ENCODE measurements at regions not wholly inside any gene's neighbourhood (a gene's known extent, or its start where the extent isn't known, plus 50 kb on each side); places are given as distances from the start of the nearest gene placed in this dataset.
"Not testable (repeated sequence)": the region's sequence is repeated elsewhere in the genome, so short reads cannot be mapped to it uniquely, and the experiment has no call there.

- H3K9me3 Mint-ChIP-seq = peaks cover 12 to 55% (median 37%) of the 10 kb centered on the region in 7 donors
- peak overlapping the region in 4 of 8 donors; percentile 21 to 77 (median 47) for H3K4me3 Mint-ChIP-seq
- peak overlapping the region in 4 of 6 donors; percentile 44 to 84 (median 57) for H3K27ac Mint-ChIP-seq
- peaks cover 54 to 76% (median 66%) of the 10 kb centered on the region in 3 donors for H3K4me1 Mint-ChIP-seq
- no peaks in the 10 kb centered on the region for H3K27me3 Mint-ChIP-seq
- H3K36me3 Mint-ChIP-seq = peaks cover 23 to 41% of the 10 kb centered on the region in 2 donors
- ATAC-seq (ENCODE audit: low read depth in 2 of 2) (no peak), DNase-seq (no peak)
Measured at GRCh38 chr1:2951856-2952255, 69.4 kb upstream of the ACTRT2 start.

- DNase-seq (no peak), ATAC-seq (ENCODE audit: low read depth in 2 of 2) (no peak)
- Mint-ChIP-seq H3K4me1 (peaks cover 51 to 72% (median 61%) of the 10 kb centered on the region in 3 donors), H3K36me3 (peaks cover 23 to 42% of the 10 kb centered on the region in 2 donors), H3K27me3 (no peaks in the 10 kb centered on the region), H3K9me3 (peaks cover 12 to 59% (median 41%) of the 10 kb centered on the region in 7 donors), H3K27ac (peak overlapping the region in 3 of 6 donors; percentile 42 to 84 (median 76)), H3K4me3 (peak overlapping the region in 5 of 8 donors; percentile 40 to 77 (median 56))
Measured at GRCh38 chr1:2952371-2952770, 68.9 kb upstream of the ACTRT2 start.

- peak overlapping the region in 5 of 6 donors; percentile 78 to 95 (median 83) for H3K27ac Mint-ChIP-seq
- H3K9me3 Mint-ChIP-seq = peaks cover 12 to 64% (median 47%) of the 10 kb centered on the region in 7 donors
- H3K27me3 Mint-ChIP-seq = no peaks in the 10 kb centered on the region
- H3K4me1 Mint-ChIP-seq = peaks cover 50 to 70% (median 60%) of the 10 kb centered on the region in 3 donors
- H3K4me3 Mint-ChIP-seq = peak overlapping the region in 7 of 8 donors; percentile 3 to 77 (median 62)
- peaks cover 23 to 42% of the 10 kb centered on the region in 2 donors for H3K36me3 Mint-ChIP-seq
- ATAC-seq (ENCODE audit: low read depth in 2 of 2) (no peak), DNase-seq (no peak)
Measured at GRCh38 chr1:2952992-2953391, 68.3 kb upstream of the ACTRT2 start.

- peak overlapping the region; percentile 74 to 91 (median 79) for H3K27ac Mint-ChIP-seq
- peaks cover 12 to 68% (median 55%) of the 10 kb centered on the region in 7 donors for H3K9me3 Mint-ChIP-seq
- DNase-seq (peak; percentile 62), ATAC-seq (ENCODE audit: low read depth in 2 of 2) (peak; percentile 83 to 88)
- no peaks in the 10 kb centered on the region for H3K27me3 Mint-ChIP-seq
- H3K4me1 Mint-ChIP-seq = peaks cover 50 to 70% (median 60%) of the 10 kb centered on the region in 3 donors
- peak overlapping the region; percentile 13 to 77 (median 66) for H3K4me3 Mint-ChIP-seq
- H3K36me3 Mint-ChIP-seq = peaks cover 23 to 42% of the 10 kb centered on the region in 2 donors
Measured at GRCh38 chr1:2953688-2954285, 67.5 kb upstream of the ACTRT2 start.

- ATAC-seq (ENCODE audit: low read depth in 2 of 2) (no peak), DNase-seq (no peak)
- Mint-ChIP-seq H3K36me3 (peaks cover 23 to 42% of the 10 kb centered on the region in 2 donors), H3K4me3 (peak overlapping the region in 7 of 8 donors; percentile 6 to 77 (median 51)), H3K27me3 (no peaks in the 10 kb centered on the region), H3K4me1 (peaks cover 43 to 64% (median 53%) of the 10 kb centered on the region in 3 donors), H3K27ac (peak overlapping the region in 2 of 6 donors; percentile 82 to 90), H3K9me3 (peaks cover 12 to 67% (median 56%) of the 10 kb centered on the region in 7 donors)
Measured at GRCh38 chr1:2955652-2956051, 65.6 kb upstream of the ACTRT2 start.

GRCh38 chr1:2956576-2956975 lies 64.7 kb upstream of the ACTRT2 start:
- peaks cover 12 to 67% (median 56%) of the 10 kb centered on the region in 7 donors for H3K9me3 Mint-ChIP-seq
- ATAC-seq (ENCODE audit: low read depth in 2 of 2) (peak; percentile 13 to 53), DNase-seq (peak; percentile 9)
- H3K27ac Mint-ChIP-seq = peak overlapping the region in 4 of 6 donors; percentile 56 to 89 (median 82)
- peaks cover 37 to 54% (median 44%) of the 10 kb centered on the region in 3 donors for H3K4me1 Mint-ChIP-seq
- peaks cover 23 to 42% of the 10 kb centered on the region in 2 donors for H3K36me3 Mint-ChIP-seq
- no peaks in the 10 kb centered on the region for H3K27me3 Mint-ChIP-seq
- peak overlapping the region in 5 of 8 donors; percentile 1 to 72 (median 37) for H3K4me3 Mint-ChIP-seq

DNA sequence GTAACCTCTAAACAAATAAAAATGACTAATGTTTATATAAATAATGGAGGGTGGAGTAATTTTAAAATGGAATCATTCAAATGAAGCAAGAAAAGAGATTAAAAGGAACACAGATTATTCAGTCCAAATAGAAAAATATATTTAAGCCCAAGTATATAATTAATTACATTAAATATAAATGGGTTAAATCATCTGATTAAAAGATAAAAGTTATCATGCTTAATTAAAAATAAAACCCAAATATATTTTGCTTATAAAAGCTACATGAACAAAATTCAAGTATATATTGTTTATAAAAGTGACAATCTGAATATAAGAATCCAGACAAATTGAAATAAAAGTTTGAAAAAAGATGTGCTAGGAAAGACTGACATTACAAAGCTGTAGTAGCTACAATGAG lies 63.9 kb upstream of the ACTRT2 start:
- peaks cover 32 to 47% (median 37%) of the 10 kb centered on the region in 3 donors for H3K4me1 Mint-ChIP-seq
- no peak overlapping the region for H3K27ac Mint-ChIP-seq
- ATAC-seq (ENCODE audit: low read depth in 2 of 2) (no peak), DNase-seq (no peak)
- H3K9me3 Mint-ChIP-seq = peaks cover 12 to 60% (median 55%) of the 10 kb centered on the region in 7 donors
- peaks cover 0 to 5% (median 0%) of the 10 kb centered on the region in 3 donors for H3K27me3 Mint-ChIP-seq
- H3K4me3 Mint-ChIP-seq = no peak overlapping the region
- H3K36me3 Mint-ChIP-seq = peaks cover 23 to 38% of the 10 kb centered on the region in 2 donors

- Mint-ChIP-seq H3K4me1 (peaks cover 9 to 21% (median 13%) of the 10 kb centered on the region in 3 donors), H3K36me3 (peaks cover 11 to 14% of the 10 kb centered on the region in 2 donors), H3K9me3 (peaks cover 7 to 40% (median 31%) of the 10 kb centered on the region in 7 donors)
- not testable (repeated sequence) for H3K4me3 Mint-ChIP-seq; H3K27ac Mint-ChIP-seq; DNase-seq; H3K27me3 Mint-ChIP-seq; ATAC-seq (ENCODE audit: low read depth in 2 of 2)
Measured at GRCh38 chr1:2959881-2960280, 61.4 kb upstream of the ACTRT2 start.

GRCh38 chr1:2961081-2961480 lies 60.2 kb upstream of the ACTRT2 start:
- ATAC-seq (ENCODE audit: low read depth in 2 of 2) (no peak), DNase-seq (no peak)
- peaks cover 3 to 10% (median 6%) of the 10 kb centered on the region in 3 donors for H3K27me3 Mint-ChIP-seq
- peaks cover 7 to 9% of the 10 kb centered on the region in 2 donors for H3K36me3 Mint-ChIP-seq
- no peak overlapping the region for H3K4me3 Mint-ChIP-seq
- H3K9me3 Mint-ChIP-seq = peaks cover 4 to 32% (median 21%) of the 10 kb centered on the region in 7 donors
- peaks cover 4 to 9% (median 7%) of the 10 kb centered on the region in 3 donors for H3K4me1 Mint-ChIP-seq
- H3K27ac Mint-ChIP-seq = peak overlapping the region in 1 of 6 donors; percentile 26

DNA sequence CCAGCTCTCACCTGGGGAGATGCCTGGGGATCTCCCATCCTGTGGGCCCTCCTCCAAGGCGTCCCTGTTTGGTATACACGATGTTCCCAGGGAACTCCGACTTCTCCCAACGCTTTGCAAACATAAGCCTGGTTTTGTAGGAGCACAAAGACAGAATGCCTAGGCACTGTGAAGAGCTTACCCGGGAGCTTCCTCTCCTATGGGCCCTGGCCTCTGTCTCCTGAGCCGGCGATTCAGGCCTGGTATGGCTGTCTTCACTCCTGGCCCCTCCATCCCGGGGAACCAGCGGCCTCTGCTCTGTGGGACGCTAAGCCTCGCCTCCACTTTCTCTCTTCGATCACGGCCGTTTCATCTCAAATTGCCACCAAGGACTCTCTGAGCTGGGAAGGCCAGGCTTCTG lies 59.6 kb upstream of the ACTRT2 start:
- peaks cover 4 to 10% (median 6%) of the 10 kb centered on the region in 3 donors for H3K27me3 Mint-ChIP-seq
- no peak overlapping the region for H3K4me3 Mint-ChIP-seq
- peaks cover 0 to 4% (median 2%) of the 10 kb centered on the region in 3 donors for H3K4me1 Mint-ChIP-seq
- H3K9me3 Mint-ChIP-seq = peaks cover 0 to 27% (median 15%) of the 10 kb centered on the region in 7 donors
- no peak for ATAC-seq (ENCODE audit: low read depth in 2 of 2)
- DNase-seq = no peak
- H3K27ac Mint-ChIP-seq = peak overlapping the region in 1 of 6 donors; percentile 72
- H3K36me3 Mint-ChIP-seq = peaks cover 1 to 3% of the 10 kb centered on the region in 2 donors

GRCh38 chr1:2962061-2962460 lies 59.2 kb upstream of the ACTRT2 start:
- Mint-ChIP-seq H3K9me3 (peaks cover 0 to 23% (median 11%) of the 10 kb centered on the region in 7 donors), H3K27ac (peak overlapping the region in 1 of 6 donors; percentile 72), H3K4me1 (no peaks in the 10 kb centered on the region), H3K36me3 (no peaks in the 10 kb centered on the region), H3K4me3 (no peak overlapping the region), H3K27me3 (peaks cover 4 to 10% (median 6%) of the 10 kb centered on the region in 3 donors)
- ATAC-seq (ENCODE audit: low read depth in 2 of 2) = no peak
- no peak for DNase-seq

GRCh38 chr1:2962541-2962940 lies 58.7 kb upstream of the ACTRT2 start:
- H3K27me3 Mint-ChIP-seq = peaks cover 4 to 10% (median 6%) of the 10 kb centered on the region in 3 donors
- H3K9me3 Mint-ChIP-seq = peaks cover 0 to 19% (median 7%) of the 10 kb centered on the region in 7 donors
- no peaks in the 10 kb centered on the region for H3K36me3 Mint-ChIP-seq
- H3K4me1 Mint-ChIP-seq = no peaks in the 10 kb centered on the region
- DNase-seq = no peak
- no peak for ATAC-seq (ENCODE audit: low read depth in 2 of 2)
- H3K27ac Mint-ChIP-seq = no peak overlapping the region
- no peak overlapping the region for H3K4me3 Mint-ChIP-seq

DNA sequence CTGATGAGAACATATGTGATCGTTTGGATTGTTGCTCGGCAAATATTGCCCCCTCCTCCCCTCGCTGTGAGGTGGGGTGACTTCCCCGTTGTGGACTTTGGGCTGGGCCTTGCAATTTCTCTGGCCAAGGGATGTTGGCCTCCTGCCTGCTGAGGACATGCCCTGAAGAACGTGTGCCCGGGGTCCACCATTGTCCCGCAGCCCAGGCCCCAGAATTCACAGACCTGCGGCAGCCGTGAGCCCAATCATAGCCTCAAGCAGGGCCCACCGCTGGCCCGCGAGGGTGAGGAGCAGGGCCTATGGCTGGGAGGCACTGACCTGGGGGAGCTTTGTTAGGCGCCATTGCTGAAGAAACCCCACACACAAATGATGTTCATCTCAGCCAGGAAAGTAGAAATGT lies 58.3 kb upstream of the ACTRT2 start:
- peaks cover 4 to 10% (median 6%) of the 10 kb centered on the region in 3 donors for H3K27me3 Mint-ChIP-seq
- no peak for DNase-seq
- no peaks in the 10 kb centered on the region for H3K4me1 Mint-ChIP-seq
- H3K36me3 Mint-ChIP-seq = no peaks in the 10 kb centered on the region
- H3K9me3 Mint-ChIP-seq = peaks cover 0 to 15% (median 4%) of the 10 kb centered on the region in 7 donors
- H3K27ac Mint-ChIP-seq = no peak overlapping the region
- no peak for ATAC-seq (ENCODE audit: low read depth in 2 of 2)
- no peak overlapping the region for H3K4me3 Mint-ChIP-seq

GRCh38 chr1:2965676-2966075 lies 55.6 kb upstream of the ACTRT2 start:
- ATAC-seq (ENCODE audit: low read depth in 2 of 2) (no peak), DNase-seq (no peak)
- Mint-ChIP-seq H3K36me3 (no peaks in the 10 kb centered on the region), H3K4me3 (no peak overlapping the region), H3K27ac (peak overlapping the region in 1 of 6 donors; percentile 6), H3K9me3 (no peaks in the 10 kb centered on the region), H3K4me1 (no peaks in the 10 kb centered on the region), H3K27me3 (peaks cover 6 to 31% (median 11%) of the 10 kb centered on the region in 3 donors)
